UCSD-AML1 (cell line): ENCODE measurements at regions not wholly inside any gene's neighbourhood (a gene's known extent, or its start where the extent isn't known, plus 50 kb on each side); places are given as distances from the start of the nearest gene placed in this dataset.
"Not testable (repeated sequence)": the region's sequence is repeated elsewhere in the genome, so short reads cannot be mapped to it uniquely, and the experiment has no call there.

Experiments used
- DNase-seq: peaks from one replicate; lab custom pipeline; 2025; ENCODE audit not compliant: unreplicated experiment; lab: John Stamatoyannopoulos, UW

- DNase-seq, result no peak
These were observed 128.7 kb upstream of the ZC3H12C start for GRCh38 chr11:109964487-109964886.

DNA sequence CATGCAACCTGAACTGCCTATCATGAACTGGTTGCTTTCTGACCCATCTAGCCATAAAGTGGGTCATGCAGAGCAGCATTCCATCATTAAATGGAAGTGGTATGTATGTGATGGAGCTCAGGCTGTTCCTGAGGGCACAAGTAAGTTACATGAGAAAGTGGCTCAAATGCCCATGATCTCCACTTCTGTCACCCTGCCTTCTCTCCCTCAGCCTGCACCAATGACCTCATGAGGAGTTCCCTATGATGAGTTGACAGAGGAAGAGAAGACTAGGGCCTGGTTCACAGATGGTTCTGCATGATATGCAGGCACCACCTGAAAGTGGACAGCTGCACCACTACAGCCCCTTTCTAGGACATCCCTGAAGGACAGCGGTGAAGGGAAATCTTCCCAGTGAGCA lies 127.7 kb upstream of the ZC3H12C start:
- DNase-seq, result not testable (repeated sequence)

- DNase-seq, result not testable (repeated sequence)
These were observed 127.3 kb upstream of the ZC3H12C start for GRCh38 chr11:109965926-109966325.

DNA sequence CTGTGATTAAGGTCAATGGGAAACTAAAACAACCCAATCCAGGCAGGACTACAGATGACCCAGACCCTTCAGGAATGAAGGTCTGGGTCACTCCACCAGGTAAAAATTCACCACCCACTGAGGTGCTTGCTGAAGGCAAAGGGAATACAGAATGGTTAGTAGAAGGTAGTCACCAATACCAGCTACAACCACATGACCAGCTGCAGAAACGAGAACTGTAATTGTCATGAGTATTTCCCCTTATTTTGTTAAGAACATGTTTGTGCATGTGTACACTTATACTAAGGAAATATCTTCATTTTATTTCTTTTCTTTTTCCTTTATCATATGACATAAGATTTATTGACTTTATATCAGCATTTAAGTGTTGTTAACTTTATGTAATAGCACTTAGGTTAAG lies 126.1 kb upstream of the ZC3H12C start:
- DNase-seq, result not testable (repeated sequence)

- no peak for DNase-seq
These were observed 124.9 kb upstream of the ZC3H12C start for GRCh38 chr11:109968299-109968698.

DNA sequence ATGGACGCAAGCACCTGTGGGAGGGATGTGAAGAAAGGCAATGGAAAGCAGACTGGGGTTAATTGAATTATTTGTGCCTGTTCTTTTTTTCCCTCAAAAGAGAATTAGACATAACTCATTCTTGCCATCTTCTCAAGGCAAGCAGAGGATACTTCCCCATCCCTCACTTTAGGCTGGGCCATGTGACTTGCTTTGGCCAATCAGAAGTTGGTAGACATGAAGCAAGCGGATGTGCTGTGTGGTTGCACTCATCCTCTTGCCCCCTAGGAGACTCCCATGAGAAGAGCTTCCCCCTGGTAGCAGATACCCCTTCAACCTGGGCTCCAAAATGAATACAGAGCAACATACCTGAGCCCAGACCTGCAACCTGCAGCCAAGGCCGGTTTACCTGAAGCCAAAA lies 124.4 kb upstream of the ZC3H12C start:
- DNase-seq, result no peak

DNA sequence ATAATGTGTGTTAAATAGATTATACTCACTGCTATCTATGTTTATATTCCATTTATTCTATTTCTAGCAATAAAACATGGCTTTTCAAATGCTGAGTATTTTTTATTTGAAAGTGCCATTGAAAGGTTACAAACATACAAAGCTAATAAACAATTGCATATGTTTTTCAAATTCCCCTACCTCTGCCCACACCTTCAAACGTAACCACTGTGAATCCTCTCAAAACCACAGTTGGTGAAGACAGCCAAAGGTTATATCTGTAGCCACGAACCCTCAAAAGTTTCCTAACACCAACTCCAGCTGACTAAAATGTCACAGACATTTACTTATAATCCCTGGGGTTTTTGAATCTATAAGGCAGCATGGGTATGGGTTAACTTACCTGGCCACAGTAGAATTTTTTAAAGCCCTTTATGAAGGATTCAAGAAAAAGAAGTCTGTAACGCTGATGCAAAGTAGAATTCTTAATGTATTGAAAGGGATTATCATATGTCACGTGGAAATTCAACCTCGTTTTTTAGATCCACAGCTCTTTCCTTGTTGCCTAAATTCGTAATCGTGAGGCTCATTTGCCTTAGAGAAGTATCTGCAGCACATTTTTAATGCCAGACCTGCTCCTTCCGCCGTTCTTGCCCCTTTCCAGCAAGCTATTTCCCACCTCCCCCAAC lies 122.5 kb upstream of the ZC3H12C start:
- no peak for DNase-seq

DNA sequence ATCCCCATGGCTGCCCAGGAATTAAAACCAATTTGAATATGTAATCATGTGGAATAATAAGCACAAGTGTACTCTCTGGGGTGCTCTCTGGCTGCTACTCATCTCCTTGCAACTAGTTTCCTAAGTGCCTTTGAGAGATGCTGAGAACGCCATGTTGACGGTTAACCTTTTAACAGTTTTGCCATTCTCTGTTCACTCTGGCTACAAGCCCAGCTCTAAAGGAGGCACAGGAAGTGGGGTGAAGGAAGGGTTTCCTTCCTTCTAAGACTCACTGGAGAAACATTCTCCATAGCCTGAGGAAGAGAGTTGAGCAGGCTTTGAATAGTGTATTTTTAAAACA lies 122.0 kb upstream of the ZC3H12C start:
- DNase-seq, result no peak

GRCh38 chr11:109972181-109972715 lies 120.9 kb upstream of the ZC3H12C start:
- no peak for DNase-seq

- DNase-seq, result no peak
These were observed 120.3 kb upstream of the ZC3H12C start for GRCh38 chr11:109972939-109973338.

DNA sequence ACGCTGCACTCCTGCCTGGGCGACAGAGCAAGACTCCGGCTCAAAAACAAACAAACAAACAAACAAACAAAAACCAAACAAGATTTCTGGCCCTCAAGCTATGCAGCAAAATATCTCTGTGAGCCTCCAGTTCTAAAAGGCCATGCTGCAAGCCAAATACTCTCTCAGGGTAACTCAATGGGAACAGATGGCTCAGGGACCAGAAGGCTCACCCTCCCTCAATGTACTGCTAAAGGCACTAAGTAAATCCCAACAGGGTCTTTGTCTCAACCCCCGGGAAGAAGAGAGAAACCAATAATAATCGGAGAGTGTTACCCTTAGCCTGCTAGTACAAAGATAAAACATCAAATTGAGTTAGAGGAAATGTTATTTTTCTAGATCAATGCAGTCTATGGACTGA lies 119.7 kb upstream of the ZC3H12C start:
- no peak for DNase-seq

GRCh38 chr11:109974523-109974922 lies 118.7 kb upstream of the ZC3H12C start:
- no peak for DNase-seq

DNA sequence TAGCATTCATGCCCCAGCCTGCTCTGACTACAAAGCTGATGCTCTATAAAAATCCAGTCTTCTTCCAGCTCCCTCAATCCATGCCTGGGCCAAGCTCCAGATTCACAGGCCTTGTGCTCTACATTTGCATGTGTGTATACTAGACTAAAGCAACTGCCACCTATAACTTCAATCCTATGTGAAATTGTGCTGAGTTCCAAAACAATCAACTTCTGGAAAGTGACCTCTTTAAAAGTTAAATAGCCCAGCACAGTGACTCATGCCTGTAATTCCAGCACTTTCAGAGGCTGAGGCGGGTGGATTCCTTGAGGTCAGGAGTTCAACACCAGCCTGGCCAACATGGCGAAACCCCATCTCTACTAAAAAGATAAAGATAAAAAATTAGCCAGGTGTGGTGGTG lies 114.3 kb upstream of the ZC3H12C start:
- DNase-seq, result no peak

GRCh38 chr11:109981031-109981636 lies 112.1 kb upstream of the ZC3H12C start:
- no peak for DNase-seq

- no peak for DNase-seq
These were observed 109.8 kb upstream of the ZC3H12C start for GRCh38 chr11:109983358-109983757.

DNA sequence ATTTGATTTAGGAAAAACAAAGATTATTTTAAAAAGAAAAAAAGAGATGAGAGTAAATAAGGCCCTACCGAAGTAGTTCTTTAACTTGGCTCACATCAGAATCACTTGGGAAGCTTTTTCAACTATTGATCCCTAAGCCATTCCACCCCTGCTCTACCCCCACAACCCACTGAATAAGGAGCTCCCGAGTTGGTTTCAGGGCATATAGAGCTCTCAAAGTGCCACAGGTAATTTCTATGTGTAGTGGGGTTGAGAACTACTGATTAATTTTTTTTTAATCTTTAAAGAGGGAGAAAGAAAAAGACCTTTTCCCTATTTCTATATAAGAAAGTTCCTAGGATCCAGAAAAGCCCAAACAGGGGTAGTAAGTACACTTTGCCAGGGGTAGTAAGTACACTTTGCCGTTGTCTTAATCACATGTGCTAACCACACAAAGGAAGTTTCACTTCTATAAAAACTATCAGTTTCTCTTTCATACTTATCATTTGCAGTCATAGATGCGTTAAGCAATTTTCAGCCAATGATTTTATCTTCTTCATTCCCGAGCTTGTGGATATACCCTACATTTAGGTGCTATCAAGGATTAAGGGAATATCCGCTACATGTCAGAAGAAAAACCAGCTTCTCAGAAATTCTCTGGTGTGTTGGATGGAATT lies 108.4 kb upstream of the ZC3H12C start:
- no peak for DNase-seq

- no peak for DNase-seq
These were observed 106.7 kb upstream of the ZC3H12C start for GRCh38 chr11:109986488-109986887.

GRCh38 chr11:109991835-109992234 lies 101.4 kb upstream of the ZC3H12C start:
- DNase-seq, result no peak

GRCh38 chr11:109993786-109994185 lies 99.4 kb upstream of the ZC3H12C start:
- no peak for DNase-seq

DNA sequence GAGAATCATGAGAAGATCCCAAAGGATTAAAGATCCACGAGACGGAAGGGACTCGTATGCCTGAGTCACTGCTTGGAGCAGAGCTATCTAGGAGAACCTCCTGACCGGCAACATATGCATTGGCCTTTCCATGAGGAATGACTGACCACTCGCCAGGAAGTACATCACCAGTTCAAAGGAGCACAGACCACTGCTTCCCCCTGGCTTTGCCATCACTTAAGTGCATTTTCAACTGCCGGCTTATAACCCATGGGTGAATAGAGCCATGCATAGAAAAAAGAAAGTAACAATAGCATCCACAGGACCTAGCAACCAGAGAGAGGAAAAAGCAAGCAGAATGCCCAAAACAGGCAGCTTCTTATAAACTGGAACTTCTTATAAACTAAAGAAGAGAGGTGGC lies 98.3 kb upstream of the ZC3H12C start:
- DNase-seq, result no peak

GRCh38 chr11:109996060-109996459 lies 97.1 kb upstream of the ZC3H12C start:
- DNase-seq, result no peak

DNA sequence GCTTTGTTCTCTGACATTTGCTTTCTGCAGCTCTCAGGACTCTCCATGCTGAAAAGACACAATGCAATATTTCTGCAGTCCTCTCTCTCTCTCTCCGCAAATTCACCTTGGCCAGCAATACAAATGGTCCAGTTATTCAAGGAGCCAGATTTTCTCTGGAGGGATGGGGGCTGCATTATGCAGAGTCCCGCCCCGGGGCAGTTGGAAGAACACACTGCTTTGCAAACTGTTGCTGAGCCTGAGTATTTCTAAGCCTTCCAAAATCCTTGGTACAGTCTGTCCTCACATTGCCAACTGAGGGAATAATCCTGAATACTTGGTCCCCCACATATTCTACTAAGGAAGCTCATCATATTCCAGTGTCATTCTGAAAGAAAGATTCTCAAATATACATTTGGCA lies 94.3 kb upstream of the ZC3H12C start:
- no peak for DNase-seq
